C4-2B (cell line): ENCODE measurements at regions not wholly inside any gene's neighbourhood (a gene's known extent, or its start where the extent isn't known, plus 50 kb on each side); places are given as distances from the start of the nearest gene placed in this dataset.

Source experiments
- H3K27ac ChIP-seq: fragments of 450-650 bp; 2 replicates; pipeline ENCODE4 v1.5.1; 2017
- ZFX ChIP-seq: fragments of 450-650 bp; IDR thresholded peaks from 2 replicates; pipeline ENCODE4 v1.6.1; 2017
- TF ChIP-seq, protein P1 (sequence below): fragments of 450-650 bp; conservative IDR thresholded peaks from 2 replicates; pipeline ENCODE4 v1.5.1; 2017; ENCODE audit warnings: mild to moderate bottlenecking

DNA sequence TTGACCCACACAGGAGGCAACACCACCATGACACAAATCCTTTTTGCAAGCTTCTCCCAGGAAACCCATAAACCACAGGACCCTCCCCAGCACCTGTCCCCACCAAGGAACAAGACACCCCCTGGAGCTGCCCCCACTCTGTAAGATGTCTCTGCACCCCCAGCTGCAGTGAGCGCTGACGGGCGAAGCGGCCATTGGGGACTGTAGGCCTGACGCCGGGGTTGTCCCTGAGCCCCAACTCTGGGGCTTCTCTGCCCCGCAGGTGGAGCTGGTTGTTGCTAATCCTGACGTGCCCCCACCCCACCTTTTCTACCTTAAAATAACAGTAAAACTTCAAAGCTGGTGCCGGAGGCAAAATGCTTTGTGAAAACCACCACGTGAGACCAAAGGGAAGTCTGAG lies 94.7 kb upstream of the PPP2R2D start:
- TF ChIP-seq ZFX = no peak
- TF ChIP-seq, protein P1, sequence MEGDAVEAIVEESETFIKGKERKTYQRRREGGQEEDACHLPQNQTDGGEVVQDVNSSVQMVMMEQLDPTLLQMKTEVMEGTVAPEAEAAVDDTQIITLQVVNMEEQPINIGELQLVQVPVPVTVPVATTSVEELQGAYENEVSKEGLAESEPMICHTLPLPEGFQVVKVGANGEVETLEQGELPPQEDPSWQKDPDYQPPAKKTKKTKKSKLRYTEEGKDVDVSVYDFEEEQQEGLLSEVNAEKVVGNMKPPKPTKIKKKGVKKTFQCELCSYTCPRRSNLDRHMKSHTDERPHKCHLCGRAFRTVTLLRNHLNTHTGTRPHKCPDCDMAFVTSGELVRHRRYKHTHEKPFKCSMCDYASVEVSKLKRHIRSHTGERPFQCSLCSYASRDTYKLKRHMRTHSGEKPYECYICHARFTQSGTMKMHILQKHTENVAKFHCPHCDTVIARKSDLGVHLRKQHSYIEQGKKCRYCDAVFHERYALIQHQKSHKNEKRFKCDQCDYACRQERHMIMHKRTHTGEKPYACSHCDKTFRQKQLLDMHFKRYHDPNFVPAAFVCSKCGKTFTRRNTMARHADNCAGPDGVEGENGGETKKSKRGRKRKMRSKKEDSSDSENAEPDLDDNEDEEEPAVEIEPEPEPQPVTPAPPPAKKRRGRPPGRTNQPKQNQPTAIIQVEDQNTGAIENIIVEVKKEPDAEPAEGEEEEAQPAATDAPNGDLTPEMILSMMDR = no peak
- H3K27ac ChIP-seq = no peak overlapping the region

DNA sequence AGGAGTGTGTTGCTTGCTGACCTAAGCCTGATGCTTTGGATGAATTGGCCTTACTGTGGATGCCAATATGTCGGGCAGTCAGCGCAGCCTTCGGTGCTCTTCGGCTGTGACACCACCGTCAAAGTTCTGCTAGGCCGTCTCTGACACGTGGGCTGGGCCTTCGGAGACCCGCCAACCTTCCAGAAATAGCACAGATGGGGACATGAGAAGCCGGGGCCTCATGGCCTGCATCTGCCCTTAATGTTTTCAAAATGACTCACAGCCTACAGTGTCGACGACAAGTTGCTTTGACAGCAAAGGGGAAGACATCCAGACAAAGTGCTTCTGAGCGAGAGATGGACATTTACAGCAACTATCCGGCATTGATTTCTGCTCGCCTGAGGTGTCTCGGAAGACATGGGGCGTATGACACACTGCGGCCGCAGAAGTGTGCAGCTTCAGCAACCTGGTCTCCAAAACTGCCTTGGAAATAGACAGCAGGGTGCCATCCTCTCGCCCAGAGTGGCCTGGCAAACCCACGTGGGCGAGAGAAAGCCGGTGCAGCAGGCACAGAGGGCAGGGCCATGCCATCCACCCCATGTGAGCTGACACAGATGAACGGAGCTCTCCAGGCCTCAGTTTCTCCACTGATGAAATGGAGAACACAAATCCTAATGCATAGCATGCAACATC lies 94.0 kb upstream of the PPP2R2D start:
- H3K27ac ChIP-seq = no peak overlapping the region
- TF ChIP-seq, protein P1 = no peak
- TF ChIP-seq ZFX = no peak

DNA sequence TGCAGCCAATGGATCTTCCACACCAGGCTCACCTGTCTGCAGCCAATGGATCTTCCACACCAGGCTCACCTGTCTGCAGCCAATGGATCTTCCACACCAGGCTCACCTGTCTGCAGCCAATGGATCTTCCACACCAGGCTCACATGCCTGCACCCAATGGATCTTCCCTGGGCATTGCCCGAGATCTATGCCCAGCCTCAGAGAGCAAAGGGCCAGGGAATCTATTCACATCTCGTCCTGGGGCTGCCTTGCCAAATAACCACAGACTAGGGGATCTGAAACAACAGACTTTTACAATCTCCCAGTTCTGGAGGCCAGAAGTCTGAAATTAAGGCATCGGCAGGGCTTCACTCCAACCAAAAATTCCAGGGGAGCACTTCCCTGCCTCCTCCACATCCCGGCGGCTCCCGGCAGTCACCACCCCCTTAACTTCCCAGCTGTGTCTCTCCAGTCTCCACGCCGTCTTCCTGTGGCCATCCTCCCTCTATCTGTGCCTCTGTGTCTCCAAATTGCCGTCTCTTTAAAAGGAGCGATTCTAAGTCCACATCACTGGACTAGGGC lies 92.4 kb upstream of the PPP2R2D start:
- no peak for TF ChIP-seq ZFX
- TF ChIP-seq, protein P1 = no peak
- no peak overlapping the region for H3K27ac ChIP-seq

DNA sequence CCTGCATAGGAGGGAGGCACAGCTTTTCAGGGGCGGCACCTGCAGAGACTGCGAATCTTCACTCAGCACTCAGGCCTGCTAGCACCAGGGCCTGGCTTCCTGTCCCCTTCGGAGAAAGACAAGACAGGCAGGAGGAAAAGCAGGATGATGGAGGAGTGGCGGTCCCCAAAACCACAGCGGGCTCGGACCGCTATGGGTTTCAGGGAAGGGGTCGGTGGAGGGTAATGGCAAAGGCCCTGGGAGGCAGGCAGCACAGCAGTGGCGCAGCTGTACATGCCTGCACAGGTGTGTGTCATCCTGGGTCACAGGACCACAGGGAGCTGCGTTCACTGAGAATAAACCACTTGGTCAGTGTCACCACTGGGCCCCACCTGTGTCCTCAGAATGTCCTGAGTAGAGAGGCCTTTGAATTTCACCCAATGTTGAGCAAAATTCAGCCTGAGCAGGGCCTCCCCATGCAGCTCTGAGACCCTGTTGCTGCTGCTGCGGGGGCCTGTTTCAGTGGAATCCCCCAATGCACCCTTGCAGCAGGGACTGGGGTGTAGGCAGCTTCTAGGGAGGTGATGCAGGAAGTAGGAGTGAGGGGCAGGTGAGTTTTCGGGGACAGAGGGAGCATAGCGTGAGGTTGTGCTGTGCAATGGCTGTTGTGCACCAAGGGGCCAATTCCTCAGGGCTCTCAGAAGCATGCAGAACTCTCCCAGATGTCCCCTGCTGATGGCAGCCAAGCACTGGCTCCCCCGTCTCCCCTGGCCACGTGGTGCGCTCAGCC lies 90.6 kb upstream of the PPP2R2D start:
- H3K27ac ChIP-seq = no peak overlapping the region
- TF ChIP-seq, protein P1 = no peak
- TF ChIP-seq ZFX = no peak

DNA sequence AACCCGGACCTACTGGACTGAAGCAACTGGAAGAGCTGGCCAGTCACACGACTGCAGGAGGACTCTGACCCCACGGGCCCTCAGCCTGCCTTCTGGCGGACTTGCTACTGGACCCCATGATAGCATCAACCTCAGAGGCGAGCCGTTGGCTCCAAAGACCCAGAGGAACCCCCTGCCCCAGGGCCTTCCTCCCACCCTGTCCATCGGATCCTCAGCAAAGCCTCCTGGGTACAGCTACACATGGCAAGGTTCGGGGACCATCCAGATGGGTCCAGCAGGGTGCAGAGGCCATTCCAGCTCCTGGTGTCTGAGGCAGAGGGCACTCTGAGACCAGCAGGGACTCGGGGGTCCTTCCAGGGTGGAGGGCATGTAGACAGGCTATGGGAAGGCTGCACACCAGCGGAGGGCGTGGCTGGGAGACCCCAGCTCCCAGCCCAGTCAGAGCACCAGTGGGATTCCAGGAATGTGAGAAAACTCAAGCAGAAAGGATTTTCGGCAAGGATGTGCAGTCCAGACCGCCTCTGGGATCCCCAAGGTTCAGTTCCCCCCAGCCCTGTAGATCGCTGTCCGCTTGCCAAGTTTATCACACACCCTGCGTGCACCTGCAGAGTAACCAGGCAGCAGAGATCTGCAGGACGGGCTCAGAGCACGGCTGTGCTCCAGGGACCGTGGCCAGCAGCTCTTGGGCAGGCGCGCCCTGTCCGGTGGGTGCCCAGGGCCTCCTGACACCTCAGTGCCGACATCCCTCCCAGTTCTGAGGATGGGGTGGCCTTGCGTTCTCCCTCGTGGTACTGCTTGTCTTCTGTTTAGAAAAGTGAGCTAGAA lies 89.8 kb upstream of the PPP2R2D start:
- no peak overlapping the region for H3K27ac ChIP-seq

DNA sequence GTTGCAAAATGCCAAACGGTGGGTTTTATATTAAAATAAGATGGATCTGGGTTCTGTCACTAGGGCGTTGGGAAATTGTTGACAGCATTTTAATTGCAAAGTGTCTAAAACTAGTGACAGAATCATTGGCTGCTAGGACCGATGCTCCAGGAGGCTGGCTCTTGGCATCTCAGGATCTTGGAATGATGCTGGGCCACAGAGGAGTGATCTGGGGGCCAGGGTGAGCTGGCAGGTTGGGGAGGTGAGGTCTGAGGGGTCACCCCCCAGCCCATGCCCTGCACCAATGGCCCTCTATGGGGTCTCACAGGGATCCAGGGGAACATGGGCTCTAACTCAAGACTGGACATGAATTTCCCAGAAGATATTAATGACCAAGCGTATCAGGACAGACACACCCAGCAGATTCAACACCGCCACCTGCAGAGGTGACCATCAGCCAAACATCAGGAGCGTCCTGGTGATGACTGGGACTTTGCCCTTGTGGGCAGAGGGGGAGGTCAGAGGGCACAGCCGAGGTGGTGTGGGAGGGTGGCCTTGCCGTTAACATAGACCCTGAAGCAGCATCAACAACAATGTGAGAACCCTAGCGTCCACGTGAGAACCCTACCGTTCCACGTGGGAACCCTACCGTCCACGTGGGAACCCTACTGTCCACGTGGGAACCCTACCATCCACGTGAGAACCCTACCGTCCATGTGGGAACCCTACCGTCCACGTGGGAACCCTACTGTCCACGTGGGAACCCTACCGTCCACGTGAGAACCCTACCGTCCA lies 89.0 kb upstream of the PPP2R2D start:
- H3K27ac ChIP-seq = no peak overlapping the region
- TF ChIP-seq, protein P1 = no peak
- TF ChIP-seq ZFX = no peak

More for the DNA sequence above, 89.8 kb upstream of the PPP2R2D start:
- TF ChIP-seq ZFX = no peak
- TF ChIP-seq, protein P1 = no peak
